Upper lobe of left lung (tissue), 6 donors: ENCODE measurements at regions not wholly inside any gene's neighbourhood (a gene's known extent, or its start where the extent isn't known, plus 50 kb on each side); places are given as distances from the start of the nearest gene placed in this dataset.

ENCODE experiments used
- ATAC-seq, 2 donors: fragments of 200-7000 bp; cut with Tn5 transposase; one replicate each; pipeline ENCODE4 v1.9.1; 2022; ENCODE audit warnings: mild to moderate bottlenecking in 2 of 2, moderate library complexity in 2 of 2; ENCODE audit not compliant: low FRiP score in 2 of 2
- DNase-seq, 2 donors: peaks; one replicate each; pipeline ENCODE4 v3.0.0-alpha.2; 2019 to 2020
- H3K27ac ChIP-seq, 4 donors: fragments of 200-600 bp; sonication (generic); one replicate each; pipeline ENCODE4 v1.5.1; 2016 to 2019
- H3K27me3 ChIP-seq, 4 donors: fragments of 200-600 bp; sonication (generic); one replicate each; pipeline ENCODE4 v1.5.1; 2017 to 2019
- H3K36me3 ChIP-seq, 4 donors: fragments of 200-600 bp; sonication (generic); one replicate each; pipeline ENCODE4 v1.5.1; 2016 to 2019
- H3K4me1 ChIP-seq, 4 donors: fragments of 200-600 bp; sonication (generic); one replicate each; pipeline ENCODE4 v1.5.1; 2018 to 2019
- H3K4me3 ChIP-seq, 4 donors: fragments of 200-600 bp; sonication (generic); one replicate each; pipeline ENCODE4 v1.5.1; 2017 to 2019; ENCODE audit warnings: mild to moderate bottlenecking in 2 of 4, moderate library complexity in 1 of 4
- H3K9me3 ChIP-seq, 4 donors: fragments of 200-600 bp; sonication (generic); one replicate each; pipeline ENCODE4 v1.5.1; 2018 to 2019
- EP300 ChIP-seq, 4 donors: sonication (generic); formaldehyde crosslinking; IDR thresholded peaks; one replicate each; pipeline ENCODE4 v1.5.1; 2017; ENCODE audit warnings: antibody characterized with exemption in 4 of 4, control low read depth in 2 of 4
- POLR2A ChIP-seq, 4 donors: fragments of 450-650 bp; IDR thresholded peaks; one replicate each; pipeline ENCODE4 v1.5.1; 2016 to 2017; ENCODE audit warnings: antibody characterized with exemption in 4 of 4, mild to moderate bottlenecking in 2 of 4
- POLR2AphosphoS5 ChIP-seq, 2 donors: sonication (generic); formaldehyde crosslinking; IDR thresholded peaks; one replicate each; pipeline ENCODE4 v1.5.1; 2017; ENCODE audit warnings: antibody characterized with exemption in 2 of 2
- WGBS, 2 donors: methylation state at CpG; one replicate each; pipeline ENCODE4 v1.1.5; 2017 to 2018; 5-methylcytosine and 5-hydroxymethylcytosine counted together
- TF ChIP-seq, protein P1 (sequence below), 6 experiments: fragments of 450-650 bp in 4 of 6; fragments of 200-600 bp in 2 of 6; sonication (generic) in 2 of 6; IDR thresholded peaks; one replicate each; pipeline ENCODE4 v1.5.1; 2016 to 2019; ENCODE audit warnings: antibody characterized with exemption in 6 of 6
- donor health status: DM: no; HTN: no; CAD: no; lungs with moderate emphysema.
- donor health status: DM: no; HTN: yes; CAD: no; lungs with severe emphysema.

DNA sequence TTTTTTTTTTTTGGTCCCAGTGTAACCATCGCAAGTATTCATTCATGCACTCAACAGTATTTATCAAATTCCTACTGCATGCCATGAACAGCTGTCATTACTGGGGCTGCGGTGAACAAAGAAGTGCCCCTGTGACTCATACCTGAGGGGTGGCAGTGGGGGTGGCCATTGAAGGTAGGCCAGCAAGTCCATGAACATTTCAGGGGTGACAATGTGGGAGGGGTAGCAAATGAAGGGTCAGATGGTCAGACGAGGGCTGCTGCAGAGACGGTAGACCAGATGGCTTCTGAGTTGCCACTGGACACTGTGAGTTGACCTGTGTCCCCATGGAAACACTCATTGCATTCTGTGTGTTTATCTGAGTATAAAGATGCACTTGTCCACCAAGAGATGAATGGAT is 92.5 kb upstream of the PITRM1 start:
- 66 to 77% methylated on average over 4 of the region's 4 CpGs for WGBS, 2 donors
- H3K27ac ChIP-seq, result no peak overlapping the region
- H3K4me3 ChIP-seq, result no peak overlapping the region
- H3K27me3 ChIP-seq, result no peaks in the 10 kb centered on the region
- DNase-seq (no peak), ATAC-seq (no peak)
- TF ChIP-seq POLR2AphosphoS5 (IDR thresholded peaks at IDR 0.05) (no peak), POLR2A (IDR thresholded peaks at IDR 0.05) (no peak), EP300 (IDR thresholded peaks at IDR 0.05) (no peak)
- no peaks in the 10 kb centered on the region for H3K36me3 ChIP-seq
- H3K4me1 ChIP-seq, result peaks cover 0 to 4% (median 2%) of the 10 kb centered on the region in 4 donors
- no peaks in the 10 kb centered on the region for H3K9me3 ChIP-seq

DNA sequence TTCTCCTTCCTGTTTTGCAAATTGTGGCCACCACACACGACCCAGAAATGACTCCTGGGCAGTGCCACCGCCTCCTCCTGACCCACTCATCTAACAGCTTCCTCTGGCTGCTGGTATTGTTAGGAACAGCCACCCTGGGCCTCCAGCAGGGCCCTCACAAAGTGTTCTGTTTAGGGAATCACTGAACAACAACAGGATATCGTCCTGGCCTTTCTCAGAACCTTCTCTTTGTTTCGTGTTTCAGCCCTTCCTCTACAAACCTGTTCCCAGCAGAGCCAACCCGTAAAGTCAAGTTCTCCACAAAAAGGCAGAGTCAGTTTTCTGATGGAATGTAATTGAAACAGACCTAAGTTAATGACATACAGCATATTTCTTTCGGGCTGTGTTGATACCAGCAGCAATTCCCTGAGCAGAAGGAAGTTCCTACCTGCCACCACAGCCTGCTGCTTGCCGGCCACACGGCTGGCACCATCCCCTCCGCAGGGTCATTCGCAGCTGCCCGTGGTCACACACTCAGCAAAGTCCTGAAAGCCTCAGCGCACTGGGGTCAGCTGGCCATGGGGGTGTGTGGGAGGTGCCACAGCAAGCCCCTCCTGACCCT is 91.7 kb upstream of the PITRM1 start:
- peak; percentile 32 to 64 for DNase-seq
- H3K9me3 ChIP-seq, result no peaks in the 10 kb centered on the region
- H3K27ac ChIP-seq, result peak overlapping the region in 2 of 4 donors; percentile 16 to 67
- no peaks in the 10 kb centered on the region for H3K36me3 ChIP-seq
- peaks cover 0 to 4% (median 2%) of the 10 kb centered on the region in 4 donors for H3K4me1 ChIP-seq
- no peak for TF ChIP-seq POLR2A (IDR thresholded peaks at IDR 0.05)
- no peak for TF ChIP-seq POLR2AphosphoS5 (IDR thresholded peaks at IDR 0.05)
- no peak for TF ChIP-seq EP300 (IDR thresholded peaks at IDR 0.05)
- TF ChIP-seq, protein P1, sequence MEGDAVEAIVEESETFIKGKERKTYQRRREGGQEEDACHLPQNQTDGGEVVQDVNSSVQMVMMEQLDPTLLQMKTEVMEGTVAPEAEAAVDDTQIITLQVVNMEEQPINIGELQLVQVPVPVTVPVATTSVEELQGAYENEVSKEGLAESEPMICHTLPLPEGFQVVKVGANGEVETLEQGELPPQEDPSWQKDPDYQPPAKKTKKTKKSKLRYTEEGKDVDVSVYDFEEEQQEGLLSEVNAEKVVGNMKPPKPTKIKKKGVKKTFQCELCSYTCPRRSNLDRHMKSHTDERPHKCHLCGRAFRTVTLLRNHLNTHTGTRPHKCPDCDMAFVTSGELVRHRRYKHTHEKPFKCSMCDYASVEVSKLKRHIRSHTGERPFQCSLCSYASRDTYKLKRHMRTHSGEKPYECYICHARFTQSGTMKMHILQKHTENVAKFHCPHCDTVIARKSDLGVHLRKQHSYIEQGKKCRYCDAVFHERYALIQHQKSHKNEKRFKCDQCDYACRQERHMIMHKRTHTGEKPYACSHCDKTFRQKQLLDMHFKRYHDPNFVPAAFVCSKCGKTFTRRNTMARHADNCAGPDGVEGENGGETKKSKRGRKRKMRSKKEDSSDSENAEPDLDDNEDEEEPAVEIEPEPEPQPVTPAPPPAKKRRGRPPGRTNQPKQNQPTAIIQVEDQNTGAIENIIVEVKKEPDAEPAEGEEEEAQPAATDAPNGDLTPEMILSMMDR (IDR thresholded peaks at IDR 0.05), result peak in 1 of 6 experiments; percentile 6
- no peaks in the 10 kb centered on the region for H3K27me3 ChIP-seq
- no peak overlapping the region for H3K4me3 ChIP-seq
- peak in 1 of 2 donors; percentile 61 for ATAC-seq
- WGBS, 2 donors, result 47 to 55% methylated on average over 7 to 12 of the region's 12 CpGs

DNA sequence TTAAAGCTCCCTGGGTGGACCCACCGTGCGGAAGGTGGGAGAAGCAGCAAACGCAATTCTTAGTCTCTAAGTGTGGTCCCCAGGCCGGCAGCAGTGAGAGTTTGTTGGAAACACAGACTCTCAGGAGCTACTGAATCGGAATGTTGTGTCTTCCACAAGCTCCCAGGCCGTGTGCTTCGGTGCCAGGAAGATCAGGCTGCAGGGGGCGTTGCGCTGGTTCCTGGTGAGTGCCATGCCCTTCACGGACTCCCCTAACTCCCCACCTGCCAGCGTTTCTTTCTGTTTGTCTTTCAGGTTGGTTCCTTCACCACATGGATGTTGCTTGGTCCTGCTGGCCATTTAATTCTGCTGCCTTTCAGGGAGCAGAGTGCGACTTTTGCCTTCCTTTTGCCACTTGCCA is 91.2 kb upstream of the PITRM1 start:
- ATAC-seq, result no peak

DNA sequence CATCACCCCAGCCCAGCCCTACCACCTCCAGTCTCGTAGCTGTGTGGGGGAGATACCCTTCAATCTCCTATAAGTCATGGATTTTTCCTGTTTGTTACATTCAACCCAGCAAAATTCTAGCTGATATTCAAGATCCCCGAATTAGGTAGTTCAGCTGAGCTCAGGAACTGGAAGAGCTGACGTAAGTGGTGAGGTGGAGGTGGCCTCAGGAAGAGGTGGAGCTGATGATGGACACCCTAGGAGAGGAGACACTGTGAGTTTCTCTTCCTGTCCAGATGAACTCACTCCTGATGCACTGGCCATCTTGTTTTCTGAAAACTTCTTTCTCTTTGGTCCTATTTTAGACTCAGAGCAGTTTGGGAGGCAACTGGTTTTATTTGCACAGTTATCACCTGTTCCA is 90.5 kb upstream of the PITRM1 start:
- no peak overlapping the region for H3K27ac ChIP-seq
- no peaks in the 10 kb centered on the region for H3K9me3 ChIP-seq
- ATAC-seq, result no peak

More for the DNA sequence above, 91.2 kb upstream of the PITRM1 start:
- H3K27me3 ChIP-seq, result no peaks in the 10 kb centered on the region
- H3K4me3 ChIP-seq, result no peak overlapping the region
- H3K36me3 ChIP-seq, result no peaks in the 10 kb centered on the region
- TF ChIP-seq POLR2A (IDR thresholded peaks at IDR 0.05) (no peak), POLR2AphosphoS5 (IDR thresholded peaks at IDR 0.05) (no peak)
- TF ChIP-seq, protein P1 (IDR thresholded peaks at IDR 0.05), result no peak
- H3K9me3 ChIP-seq, result no peaks in the 10 kb centered on the region
- peak in 1 of 2 donors; percentile 26 for DNase-seq
- H3K27ac ChIP-seq, result peak overlapping the region in 1 of 4 donors; percentile 67
- 81 to 85% methylated on average over 12 of the region's 12 CpGs for WGBS, 2 donors
- peaks cover 0 to 4% (median 2%) of the 10 kb centered on the region in 4 donors for H3K4me1 ChIP-seq

DNA sequence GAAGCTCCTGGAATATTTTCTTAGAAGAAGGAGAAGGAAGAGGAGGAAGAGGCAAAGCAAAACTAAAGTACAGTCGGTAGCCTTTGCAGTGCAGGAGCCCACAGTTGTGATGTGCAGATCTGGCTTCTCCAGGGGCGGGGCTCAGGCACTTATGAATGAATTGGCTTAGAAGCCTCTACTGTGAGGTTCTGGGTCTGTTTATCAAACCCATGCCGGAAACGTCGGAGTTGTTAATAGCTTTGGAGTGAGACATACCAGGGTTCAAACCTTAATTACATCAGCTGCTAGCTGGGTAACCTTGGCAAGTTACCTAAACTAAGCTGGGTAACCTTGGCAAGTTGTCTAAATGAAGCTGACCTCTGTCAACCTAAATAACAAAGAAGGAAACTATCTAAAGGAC is 89.3 kb upstream of the PITRM1 start:
- WGBS, 2 donors, result 70 to 77% methylated on average over 5 of the region's 5 CpGs
- no peak overlapping the region for H3K4me3 ChIP-seq

More for the DNA sequence above, 90.5 kb upstream of the PITRM1 start:
- H3K36me3 ChIP-seq, result no peaks in the 10 kb centered on the region
- H3K27me3 ChIP-seq, result no peaks in the 10 kb centered on the region
- no peak for TF ChIP-seq POLR2AphosphoS5 (IDR thresholded peaks at IDR 0.05)
- TF ChIP-seq, protein P1 (IDR thresholded peaks at IDR 0.05), result no peak
- no peak for TF ChIP-seq POLR2A (IDR thresholded peaks at IDR 0.05)
- DNase-seq, result no peak
- WGBS, 2 donors, result 48 to 51% methylated on average over 3 of the region's 3 CpGs
- H3K4me1 ChIP-seq, result peaks cover 0 to 4% (median 2%) of the 10 kb centered on the region in 4 donors
- no peak overlapping the region for H3K4me3 ChIP-seq

More for the DNA sequence above, 89.3 kb upstream of the PITRM1 start:
- no peak for ATAC-seq
- Histone ChIP-seq H3K36me3 (no peaks in the 10 kb centered on the region), H3K27ac (no peak overlapping the region), H3K9me3 (no peaks in the 10 kb centered on the region), H3K4me1 (peaks cover 0 to 4% (median 2%) of the 10 kb centered on the region in 4 donors), H3K27me3 (no peaks in the 10 kb centered on the region)
- TF ChIP-seq POLR2AphosphoS5 (IDR thresholded peaks at IDR 0.05) (no peak), EP300 (IDR thresholded peaks at IDR 0.05) (no peak), POLR2A (IDR thresholded peaks at IDR 0.05) (no peak)
- TF ChIP-seq, protein P1 (IDR thresholded peaks at IDR 0.05), result no peak
- DNase-seq, result no peak
